ENCODE measurements at regions not wholly inside any gene's neighbourhood (a gene's known extent, or its start where the extent isn't known, plus 50 kb on each side); places are given as distances from the start of the nearest gene placed in this dataset.
A peak's percentile ranks its signal among the peaks of the same experiment; 100 is the strongest.

DNA sequence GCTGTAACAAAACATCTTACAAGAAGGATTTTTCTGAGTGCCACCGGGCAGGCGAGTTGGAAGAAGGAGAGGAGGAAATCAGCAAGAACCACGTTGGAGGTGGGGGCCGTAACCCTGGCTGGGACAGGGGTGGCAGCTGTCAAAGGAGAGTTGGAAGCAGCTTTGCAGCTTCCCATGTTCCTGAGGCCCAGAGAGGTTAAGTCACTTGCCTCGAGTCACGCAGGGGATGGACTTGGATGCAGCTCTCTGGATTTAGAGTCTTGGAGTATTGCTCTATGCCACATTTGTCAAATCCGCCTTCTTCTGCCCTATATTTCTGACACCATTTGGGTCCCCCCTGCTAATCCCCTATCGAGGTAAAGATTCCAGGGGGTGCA lies 83.0 kb upstream of the CIBAR2 start:
- H3K4me1 ChIP-seq (ENCODE audit: control insufficient read depth in 1 of 2, insufficient read depth in 2 of 2, low read length in 2 of 2) = peaks cover 22 to 27% of the 10 kb centered on the region in 2 donors
- H3K4me3 ChIP-seq (ENCODE audit: low read depth in 1 of 2, low read length in 2 of 2) = no peak overlapping the region
- no peaks in the 10 kb centered on the region for H3K36me3 ChIP-seq (ENCODE audit: control insufficient read depth in 1 of 2, insufficient read depth in 2 of 2, low read length in 2 of 2)
- no peaks in the 10 kb centered on the region for H3K27me3 ChIP-seq (ENCODE audit: control insufficient read depth in 1 of 2, insufficient read depth in 2 of 2, low read length in 2 of 2)
- no peak overlapping the region for H3K27ac ChIP-seq (ENCODE audit: low read depth, low read length)
- H3K9me3 ChIP-seq (ENCODE audit: control insufficient read depth in 1 of 2, low read length in 2 of 2) = no peaks in the 10 kb centered on the region
- H3K9ac ChIP-seq (ENCODE audit: low read depth in 1 of 2, low read length in 2 of 2) = no peak overlapping the region

- no peaks in the 10 kb centered on the region for H3K9me3 ChIP-seq (ENCODE audit: control insufficient read depth in 1 of 2, low read length in 2 of 2)
- H3K4me1 ChIP-seq (ENCODE audit: control insufficient read depth in 1 of 2, insufficient read depth in 2 of 2, low read length in 2 of 2) = peaks cover 30 to 35% of the 10 kb centered on the region in 2 donors
- H3K4me3 ChIP-seq (ENCODE audit: low read depth in 1 of 2, low read length in 2 of 2) = no peak overlapping the region
- H3K36me3 ChIP-seq (ENCODE audit: control insufficient read depth in 1 of 2, insufficient read depth in 2 of 2, low read length in 2 of 2) = no peaks in the 10 kb centered on the region
- H3K27ac ChIP-seq (ENCODE audit: low read depth, low read length) = no peak overlapping the region
- no peak overlapping the region for H3K9ac ChIP-seq (ENCODE audit: low read depth in 1 of 2, low read length in 2 of 2)
- no peaks in the 10 kb centered on the region for H3K27me3 ChIP-seq (ENCODE audit: control insufficient read depth in 1 of 2, insufficient read depth in 2 of 2, low read length in 2 of 2)
Measured at GRCh38 chr16:85195900-85196772, 83.9 kb upstream of the CIBAR2 start.

GRCh38 chr16:85196976-85197375 lies 84.7 kb upstream of the CIBAR2 start:
- Histone ChIP-seq H3K4me1 (ENCODE audit: control insufficient read depth in 1 of 2, insufficient read depth in 2 of 2, low read length in 2 of 2) (peaks cover 30 to 35% of the 10 kb centered on the region in 2 donors), H3K27me3 (ENCODE audit: control insufficient read depth in 1 of 2, insufficient read depth in 2 of 2, low read length in 2 of 2) (no peaks in the 10 kb centered on the region), H3K27ac (ENCODE audit: low read depth, low read length) (no peak overlapping the region), H3K4me3 (ENCODE audit: low read depth in 1 of 2, low read length in 2 of 2) (no peak overlapping the region), H3K9me3 (ENCODE audit: control insufficient read depth in 1 of 2, low read length in 2 of 2) (no peaks in the 10 kb centered on the region), H3K9ac (ENCODE audit: low read depth in 1 of 2, low read length in 2 of 2) (no peak overlapping the region), H3K36me3 (ENCODE audit: control insufficient read depth in 1 of 2, insufficient read depth in 2 of 2, low read length in 2 of 2) (no peaks in the 10 kb centered on the region)

- Histone ChIP-seq H3K9me3 (ENCODE audit: control insufficient read depth in 1 of 2, low read length in 2 of 2) (no peaks in the 10 kb centered on the region), H3K4me3 (ENCODE audit: low read depth in 1 of 2, low read length in 2 of 2) (no peak overlapping the region), H3K4me1 (ENCODE audit: control insufficient read depth in 1 of 2, insufficient read depth in 2 of 2, low read length in 2 of 2) (peaks cover 30 to 35% of the 10 kb centered on the region in 2 donors), H3K9ac (ENCODE audit: low read depth in 1 of 2, low read length in 2 of 2) (no peak overlapping the region), H3K27me3 (ENCODE audit: control insufficient read depth in 1 of 2, insufficient read depth in 2 of 2, low read length in 2 of 2) (no peaks in the 10 kb centered on the region), H3K27ac (ENCODE audit: low read depth, low read length) (no peak overlapping the region), H3K36me3 (ENCODE audit: control insufficient read depth in 1 of 2, insufficient read depth in 2 of 2, low read length in 2 of 2) (no peaks in the 10 kb centered on the region)
Measured at GRCh38 chr16:85197611-85198566, 85.6 kb upstream of the CIBAR2 start.

- H3K27ac ChIP-seq (ENCODE audit: low read depth, low read length) = no peak overlapping the region
- no peaks in the 10 kb centered on the region for H3K27me3 ChIP-seq (ENCODE audit: control insufficient read depth in 1 of 2, insufficient read depth in 2 of 2, low read length in 2 of 2)
- no peak overlapping the region for H3K4me3 ChIP-seq (ENCODE audit: low read depth in 1 of 2, low read length in 2 of 2)
- no peaks in the 10 kb centered on the region for H3K36me3 ChIP-seq (ENCODE audit: control insufficient read depth in 1 of 2, insufficient read depth in 2 of 2, low read length in 2 of 2)
- no peak overlapping the region for H3K9ac ChIP-seq (ENCODE audit: low read depth in 1 of 2, low read length in 2 of 2)
- H3K4me1 ChIP-seq (ENCODE audit: control insufficient read depth in 1 of 2, insufficient read depth in 2 of 2, low read length in 2 of 2) = peaks cover 35 to 44% of the 10 kb centered on the region in 2 donors
- H3K9me3 ChIP-seq (ENCODE audit: control insufficient read depth in 1 of 2, low read length in 2 of 2) = no peaks in the 10 kb centered on the region
Measured at GRCh38 chr16:85199069-85199725, 86.9 kb upstream of the CIBAR2 start.

DNA sequence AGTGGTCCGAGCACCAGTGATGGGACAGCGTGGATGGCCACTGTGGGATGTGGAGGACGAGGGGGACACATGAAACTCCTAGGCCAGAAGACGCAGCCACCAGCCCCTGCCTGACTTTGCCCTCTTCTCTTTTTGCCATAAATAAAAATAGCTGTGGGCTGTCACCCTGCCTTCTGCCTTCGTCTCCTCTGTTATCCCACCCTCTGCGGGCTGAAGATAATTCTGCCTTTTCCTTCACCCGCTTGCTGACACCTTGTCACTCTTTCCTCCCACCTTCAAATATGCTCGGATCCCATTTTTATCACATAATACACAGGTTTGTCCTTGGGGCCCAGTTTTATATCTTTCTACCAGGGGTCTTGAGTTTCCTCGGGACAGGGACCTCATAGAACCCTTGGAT lies 87.6 kb upstream of the CIBAR2 start:
- H3K4me3 ChIP-seq (ENCODE audit: low read depth in 1 of 2, low read length in 2 of 2) = no peak overlapping the region
- H3K27ac ChIP-seq (ENCODE audit: low read depth, low read length) = no peak overlapping the region
- H3K27me3 ChIP-seq (ENCODE audit: control insufficient read depth in 1 of 2, insufficient read depth in 2 of 2, low read length in 2 of 2) = no peaks in the 10 kb centered on the region
- no peaks in the 10 kb centered on the region for H3K36me3 ChIP-seq (ENCODE audit: control insufficient read depth in 1 of 2, insufficient read depth in 2 of 2, low read length in 2 of 2)
- H3K9me3 ChIP-seq (ENCODE audit: control insufficient read depth in 1 of 2, low read length in 2 of 2) = no peaks in the 10 kb centered on the region
- peaks cover 35 to 44% of the 10 kb centered on the region in 2 donors for H3K4me1 ChIP-seq (ENCODE audit: control insufficient read depth in 1 of 2, insufficient read depth in 2 of 2, low read length in 2 of 2)
- no peak overlapping the region for H3K9ac ChIP-seq (ENCODE audit: low read depth in 1 of 2, low read length in 2 of 2)

DNA sequence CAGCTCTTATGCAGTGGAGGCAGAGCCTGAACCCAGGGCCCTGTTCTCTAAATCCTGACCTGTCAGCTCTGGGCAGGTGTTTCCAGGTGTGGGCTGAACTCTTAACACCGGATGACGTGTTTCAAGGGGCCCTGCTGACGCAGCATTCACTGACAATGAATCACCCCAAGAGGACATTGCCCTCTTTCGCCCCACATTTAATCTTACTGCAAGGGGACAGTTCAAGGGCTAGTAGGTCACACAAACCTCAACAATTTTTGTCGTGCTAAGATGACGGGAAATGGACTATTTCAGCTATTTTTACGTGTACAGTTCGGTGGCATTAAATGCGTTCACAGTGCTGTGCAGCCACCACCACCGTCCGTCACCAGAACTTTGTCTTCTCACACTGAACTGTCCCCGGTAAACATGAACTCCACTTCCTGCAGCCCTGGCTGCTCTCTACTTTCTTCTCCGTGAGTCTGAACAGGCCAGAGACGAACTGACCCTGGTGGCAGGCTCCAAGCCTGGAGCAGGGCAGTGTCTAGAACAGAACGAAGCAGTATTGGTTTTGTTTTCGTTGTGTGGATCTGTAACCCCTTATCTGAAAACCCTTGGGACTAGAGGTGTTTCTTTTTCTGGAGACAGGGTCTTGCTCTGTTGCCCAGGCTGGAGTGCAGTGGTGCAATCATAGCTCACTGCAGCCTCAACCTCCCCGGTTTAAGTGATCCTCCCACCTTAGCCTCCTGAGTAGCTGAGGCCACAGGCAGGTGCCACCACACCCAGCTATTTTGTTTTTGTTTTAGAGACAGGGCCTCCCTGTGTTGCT lies 88.4 kb upstream of the CIBAR2 start:
- Histone ChIP-seq H3K9ac (ENCODE audit: low read depth in 1 of 2, low read length in 2 of 2) (no peak overlapping the region), H3K4me1 (ENCODE audit: control insufficient read depth in 1 of 2, insufficient read depth in 2 of 2, low read length in 2 of 2) (peaks cover 35 to 47% of the 10 kb centered on the region in 2 donors), H3K27ac (ENCODE audit: low read depth, low read length) (peak overlapping the region; percentile 39)

DNA sequence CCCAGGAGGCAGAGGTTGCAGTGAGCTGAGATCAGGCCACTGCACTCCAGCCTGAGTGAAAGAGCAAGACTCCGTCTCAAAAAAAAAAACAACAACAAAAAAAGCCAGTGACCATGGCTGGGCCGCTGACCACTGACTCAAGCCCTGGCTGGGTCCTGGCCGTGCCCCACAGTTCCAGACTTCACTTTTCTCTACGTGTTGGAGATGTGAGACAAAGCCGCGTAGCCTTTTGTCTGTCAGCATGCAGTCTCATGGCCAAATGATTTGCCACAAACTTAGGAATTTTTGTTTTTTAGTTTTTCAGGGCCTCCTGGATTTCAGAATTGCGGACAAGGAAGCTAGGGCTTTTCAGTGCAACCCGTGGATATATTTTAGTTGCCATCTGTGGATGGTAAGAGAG lies 89.3 kb upstream of the CIBAR2 start:
- no peaks in the 10 kb centered on the region for H3K27me3 ChIP-seq (ENCODE audit: control insufficient read depth in 1 of 2, insufficient read depth in 2 of 2, low read length in 2 of 2)
- no peak overlapping the region for H3K27ac ChIP-seq (ENCODE audit: low read depth, low read length)
- peaks cover 34 to 50% of the 10 kb centered on the region in 2 donors for H3K4me1 ChIP-seq (ENCODE audit: control insufficient read depth in 1 of 2, insufficient read depth in 2 of 2, low read length in 2 of 2)
- no peak overlapping the region for H3K9ac ChIP-seq (ENCODE audit: low read depth in 1 of 2, low read length in 2 of 2)
- no peaks in the 10 kb centered on the region for H3K36me3 ChIP-seq (ENCODE audit: control insufficient read depth in 1 of 2, insufficient read depth in 2 of 2, low read length in 2 of 2)
- H3K4me3 ChIP-seq (ENCODE audit: low read depth in 1 of 2, low read length in 2 of 2) = no peak overlapping the region
- no peaks in the 10 kb centered on the region for H3K9me3 ChIP-seq (ENCODE audit: control insufficient read depth in 1 of 2, low read length in 2 of 2)

More for the DNA sequence above, 88.4 kb upstream of the CIBAR2 start:
- H3K27me3 ChIP-seq (ENCODE audit: control insufficient read depth in 1 of 2, insufficient read depth in 2 of 2, low read length in 2 of 2) = no peaks in the 10 kb centered on the region
- H3K4me3 ChIP-seq (ENCODE audit: low read depth in 1 of 2, low read length in 2 of 2) = peak overlapping the region in 1 of 2 donors; percentile 23
- H3K36me3 ChIP-seq (ENCODE audit: control insufficient read depth in 1 of 2, insufficient read depth in 2 of 2, low read length in 2 of 2) = no peaks in the 10 kb centered on the region
- no peaks in the 10 kb centered on the region for H3K9me3 ChIP-seq (ENCODE audit: control insufficient read depth in 1 of 2, low read length in 2 of 2)

DNA sequence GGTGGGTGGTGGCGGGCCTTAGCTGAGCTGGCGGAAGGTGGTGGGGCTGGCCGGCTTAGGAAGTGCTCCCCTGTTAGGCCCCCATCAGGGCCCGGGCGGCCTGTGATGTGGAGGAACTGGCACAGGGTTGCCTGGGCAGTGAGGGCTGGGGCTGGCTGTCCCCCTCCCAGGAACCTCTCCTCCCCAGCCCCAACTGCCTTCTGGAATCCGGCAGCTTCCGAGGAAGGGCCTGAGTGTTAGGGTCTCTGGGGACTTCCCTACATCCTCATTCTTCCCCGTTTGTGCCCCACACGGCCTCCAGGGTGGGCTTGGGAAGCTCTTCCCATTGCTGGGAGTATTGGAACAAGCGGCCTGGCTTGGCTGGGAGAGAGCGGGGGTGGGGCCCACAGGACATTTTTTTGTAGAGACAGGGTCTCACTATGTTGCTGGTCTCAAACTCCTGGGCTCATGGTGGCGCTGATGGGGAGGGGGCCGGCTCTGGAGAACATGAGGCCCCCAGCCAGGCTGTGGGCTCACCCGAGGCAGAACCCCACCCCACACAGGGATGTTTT lies 89.9 kb upstream of the CIBAR2 start:
- Histone ChIP-seq H3K9me3 (ENCODE audit: control insufficient read depth in 1 of 2, low read length in 2 of 2) (no peaks in the 10 kb centered on the region), H3K4me1 (ENCODE audit: control insufficient read depth in 1 of 2, insufficient read depth in 2 of 2, low read length in 2 of 2) (peaks cover 28 to 48% of the 10 kb centered on the region in 2 donors), H3K27ac (ENCODE audit: low read depth, low read length) (peak overlapping the region; percentile 46), H3K27me3 (ENCODE audit: control insufficient read depth in 1 of 2, insufficient read depth in 2 of 2, low read length in 2 of 2) (no peaks in the 10 kb centered on the region), H3K36me3 (ENCODE audit: control insufficient read depth in 1 of 2, insufficient read depth in 2 of 2, low read length in 2 of 2) (no peaks in the 10 kb centered on the region), H3K9ac (ENCODE audit: low read depth in 1 of 2, low read length in 2 of 2) (no peak overlapping the region), H3K4me3 (ENCODE audit: low read depth in 1 of 2, low read length in 2 of 2) (no peak overlapping the region)

Data from duodenal mucosa (tissue), 2 donors.